GM13976 (cell line): ENCODE measurements at regions not wholly inside any gene's neighbourhood (a gene's known extent, or its start where the extent isn't known, plus 50 kb on each side); places are given as distances from the start of the nearest gene placed in this dataset.
A peak's percentile ranks its signal among the peaks of the same experiment; 100 is the strongest.

ENCODE experiments used
- DNase-seq: peaks from one replicate; pipeline ENCODE4 v3.0.0; 2012; ENCODE audit warnings: low spot score
- in situ Hi-C: fragments of 300-500 bp; cut with MboI; formaldehyde crosslinking; loops from one replicate; pipeline ENCODE4 v1.12.0; 2022; ENCODE audit warnings: low sequenced_read_pairs, mixed read lengths, inconsistent platforms; ENCODE audit not compliant: unreplicated experiment
- TF ChIP-seq, protein P1 (sequence below): IDR thresholded peaks from 2 replicates; pipeline ENCODE4 v1.5.1; 2012; ENCODE audit warnings: borderline replicate concordance, mild to moderate bottlenecking; ENCODE audit not compliant: insufficient read depth; ENCODE audit errors: extremely low read depth, missing control alignments, control extremely low read depth

DNA sequence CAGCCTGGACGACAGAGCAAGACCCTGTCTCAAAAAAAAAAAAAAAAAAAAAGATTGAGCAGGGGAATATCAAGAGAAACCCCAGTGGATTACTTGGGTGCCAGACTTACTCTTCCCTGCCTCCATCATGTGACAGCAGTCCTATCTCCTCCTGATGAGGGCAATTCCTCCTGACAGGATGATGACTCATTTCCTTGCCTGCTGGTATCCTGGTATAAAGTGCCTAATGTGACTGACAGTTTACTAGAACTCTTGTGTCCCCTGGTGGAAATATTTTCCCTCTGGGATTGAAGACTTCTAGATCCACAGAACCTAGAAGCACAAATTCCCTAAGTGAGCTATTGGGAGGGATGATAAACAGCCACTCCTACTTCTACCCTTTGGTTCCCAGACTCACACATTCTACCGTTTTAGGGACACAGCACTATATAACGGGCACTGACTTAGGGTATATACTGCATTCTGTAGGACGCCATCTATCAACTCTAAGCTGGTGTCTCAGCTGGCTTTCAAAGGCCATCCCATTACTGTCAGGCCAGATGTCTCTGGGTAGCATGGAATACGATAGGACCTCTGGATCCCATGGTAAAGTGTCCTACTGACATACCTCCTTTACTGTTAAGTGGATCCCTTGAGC lies 114.6 kb upstream of the MED13 start:
- in situ Hi-C loops, result no loop called here
- DNase-seq, result no peak
- TF ChIP-seq, protein P1, sequence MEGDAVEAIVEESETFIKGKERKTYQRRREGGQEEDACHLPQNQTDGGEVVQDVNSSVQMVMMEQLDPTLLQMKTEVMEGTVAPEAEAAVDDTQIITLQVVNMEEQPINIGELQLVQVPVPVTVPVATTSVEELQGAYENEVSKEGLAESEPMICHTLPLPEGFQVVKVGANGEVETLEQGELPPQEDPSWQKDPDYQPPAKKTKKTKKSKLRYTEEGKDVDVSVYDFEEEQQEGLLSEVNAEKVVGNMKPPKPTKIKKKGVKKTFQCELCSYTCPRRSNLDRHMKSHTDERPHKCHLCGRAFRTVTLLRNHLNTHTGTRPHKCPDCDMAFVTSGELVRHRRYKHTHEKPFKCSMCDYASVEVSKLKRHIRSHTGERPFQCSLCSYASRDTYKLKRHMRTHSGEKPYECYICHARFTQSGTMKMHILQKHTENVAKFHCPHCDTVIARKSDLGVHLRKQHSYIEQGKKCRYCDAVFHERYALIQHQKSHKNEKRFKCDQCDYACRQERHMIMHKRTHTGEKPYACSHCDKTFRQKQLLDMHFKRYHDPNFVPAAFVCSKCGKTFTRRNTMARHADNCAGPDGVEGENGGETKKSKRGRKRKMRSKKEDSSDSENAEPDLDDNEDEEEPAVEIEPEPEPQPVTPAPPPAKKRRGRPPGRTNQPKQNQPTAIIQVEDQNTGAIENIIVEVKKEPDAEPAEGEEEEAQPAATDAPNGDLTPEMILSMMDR, result no peak

DNA sequence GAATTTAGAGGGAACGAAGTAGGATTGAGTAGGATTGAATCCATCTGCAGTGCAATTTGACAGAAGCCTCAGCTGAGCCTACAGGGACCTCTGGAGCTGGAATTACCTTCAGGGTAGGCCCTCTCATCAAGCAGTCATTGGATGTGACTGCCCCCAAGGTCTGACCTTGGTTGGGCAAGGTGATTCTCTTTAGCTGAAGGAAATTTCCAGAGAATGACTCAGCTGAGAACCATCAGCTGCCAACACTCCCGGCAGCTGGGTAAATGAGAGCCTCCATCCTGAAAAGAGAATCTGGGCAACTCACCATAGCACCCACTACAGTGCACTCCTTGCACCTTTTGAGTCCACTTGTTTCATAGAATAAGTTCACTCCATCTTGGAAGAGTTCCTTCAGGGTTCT lies 113.5 kb upstream of the MED13 start:
- TF ChIP-seq, protein P1, result no peak
- DNase-seq, result no peak
- in situ Hi-C loops, result no loop called here

DNA sequence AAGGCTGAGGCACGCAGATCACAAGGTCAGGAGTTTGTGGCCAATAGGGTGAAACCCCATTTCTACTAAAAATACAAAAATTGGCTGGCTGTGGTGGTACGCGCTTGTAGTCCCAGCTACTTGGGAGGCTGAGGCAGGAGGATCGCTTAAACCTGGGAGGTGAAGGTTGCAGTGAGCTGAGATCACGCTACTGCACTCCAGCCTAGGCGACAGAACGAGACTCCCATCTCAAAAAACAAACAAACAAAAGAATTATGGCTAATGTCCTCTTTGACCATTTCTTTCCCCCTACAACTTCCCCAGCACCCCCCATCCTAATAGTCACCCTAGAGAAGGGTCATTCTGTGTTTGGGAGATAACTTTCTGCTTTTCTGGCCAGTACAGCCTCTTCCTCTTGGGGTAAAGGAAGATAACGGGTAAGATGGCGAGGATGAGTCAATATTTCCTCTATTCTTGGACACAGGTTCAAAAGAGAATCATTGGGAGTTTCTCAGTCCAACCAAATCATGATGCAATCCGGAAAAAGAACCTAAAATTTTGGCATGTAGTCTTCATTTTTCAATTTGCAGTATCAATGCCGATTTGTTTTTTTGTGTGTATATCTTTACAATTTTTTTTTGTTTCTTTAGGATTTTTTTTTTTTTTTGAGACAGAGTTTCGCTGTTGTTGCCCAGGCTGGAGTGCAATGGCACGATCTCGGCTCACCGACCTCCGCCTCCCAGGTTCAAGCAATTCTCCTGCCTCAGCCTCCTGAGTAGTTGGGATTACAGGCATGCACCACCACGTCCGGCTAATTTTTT lies 107.6 kb upstream of the MED13 start:
- DNase-seq, result no peak
- TF ChIP-seq, protein P1, result no peak
- in situ Hi-C loops, result no loop called here

DNA sequence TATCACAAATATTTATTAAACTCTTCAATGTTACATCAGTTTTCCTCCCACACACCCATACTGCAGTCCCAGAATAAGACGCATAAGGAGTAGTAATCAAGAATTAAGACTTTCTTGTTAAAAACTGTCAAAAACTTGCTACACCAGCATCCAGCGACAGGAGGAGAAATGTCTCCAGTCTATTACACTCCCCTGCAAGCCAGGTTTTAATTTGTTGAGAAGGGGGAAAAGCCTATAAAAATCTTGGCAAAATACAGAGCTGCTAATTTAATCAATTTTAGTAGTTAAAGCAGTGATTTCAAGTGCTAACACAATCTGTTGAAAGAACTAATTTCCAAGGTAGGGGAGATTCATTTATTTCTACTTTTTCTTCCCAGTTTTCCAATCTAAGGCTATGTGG lies 102.0 kb upstream of the MED13 start:
- DNase-seq, result no peak
- TF ChIP-seq, protein P1, result no peak

DNA sequence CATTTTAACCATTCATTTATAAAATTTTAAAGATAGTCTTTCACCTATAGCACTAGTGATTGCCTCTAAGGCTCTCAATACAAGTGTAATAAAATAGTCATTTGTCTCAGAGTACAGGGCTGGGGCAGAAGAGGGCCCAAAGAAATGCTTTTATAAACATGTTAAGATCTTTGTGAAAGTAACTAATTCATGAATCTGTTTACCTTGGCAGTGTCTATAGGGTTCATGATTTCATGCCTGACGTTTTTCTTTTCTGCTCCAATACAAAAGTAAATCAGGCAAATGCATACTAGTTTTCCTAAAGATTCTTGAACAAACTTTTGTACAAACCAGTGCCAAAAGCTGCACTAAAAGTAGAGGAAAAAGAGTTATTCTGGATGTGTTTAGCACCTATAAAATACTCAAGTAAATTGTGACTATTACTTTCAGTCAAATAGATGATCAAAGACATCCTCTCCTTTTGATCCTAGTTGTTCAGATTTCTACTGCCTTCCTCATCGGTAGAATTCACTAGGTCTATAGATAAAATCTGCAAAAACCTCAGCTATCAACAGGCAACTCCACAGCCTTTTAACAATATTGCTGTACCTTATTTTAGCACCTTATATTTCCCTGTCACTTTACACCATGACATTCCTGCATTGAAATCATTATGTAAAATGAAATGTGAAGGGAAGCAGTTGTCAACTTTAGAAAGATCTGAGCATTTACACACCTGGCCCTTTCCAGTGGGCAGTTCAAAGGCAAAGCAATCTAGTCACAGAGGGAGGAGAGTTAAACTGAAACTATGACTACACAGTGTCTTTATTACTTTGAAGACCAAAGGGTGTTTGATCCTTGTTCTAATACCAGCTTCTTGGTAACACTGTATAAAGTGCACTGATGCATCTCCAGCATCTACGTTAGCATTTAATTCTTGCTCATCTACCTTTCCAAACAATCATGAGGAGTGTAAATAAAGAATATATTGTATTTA lies 100.0 kb upstream of the MED13 start:
- peak; percentile 54 for DNase-seq
- TF ChIP-seq, protein P1, result no peak
- in situ Hi-C loops, result no loop called here

More for the DNA sequence above, 102.0 kb upstream of the MED13 start:
- in situ Hi-C loops, result no loop called here

DNA sequence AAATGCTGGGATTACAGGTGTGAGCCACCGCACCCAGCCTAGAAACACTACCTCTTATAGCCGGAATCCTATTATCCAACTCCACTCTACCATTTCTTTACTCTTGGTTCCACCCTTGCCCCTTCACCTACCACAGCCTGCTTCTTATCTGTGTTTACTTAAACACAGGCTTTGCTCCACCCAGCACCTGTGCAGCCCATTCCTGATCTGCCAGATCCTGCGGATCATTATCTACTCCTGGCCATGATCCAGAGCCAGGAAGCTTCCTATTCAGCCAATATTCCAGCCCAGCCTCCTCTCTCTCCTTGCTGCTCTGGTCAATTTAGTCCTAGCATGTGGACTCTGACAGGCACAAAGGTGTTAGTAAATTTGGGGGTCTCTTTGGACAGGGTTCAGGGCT lies 98.8 kb upstream of the MED13 start:
- TF ChIP-seq, protein P1, result no peak
- no peak for DNase-seq
- in situ Hi-C loops, result no loop called here
